GM18517 (cell line): ENCODE measurements at regions not wholly inside any gene's neighbourhood (a gene's known extent, or its start where the extent isn't known, plus 50 kb on each side); places are given as distances from the start of the nearest gene placed in this dataset.

ENCODE experiments used
- ATAC-seq: cut with Tn5 transposase; IDR thresholded peaks from one replicate; pipeline ENCODE4 v1.9.1; 2021; ENCODE audit warnings: mild to moderate bottlenecking, moderate library complexity; ENCODE audit not compliant: unreplicated experiment

- ATAC-seq, result no peak
These were observed 119.1 kb upstream of the EGLN3 start for GRCh38 chr14:34069854-34070582.

GRCh38 chr14:34067587-34067986, 116.7 kb upstream of the EGLN3 start:
- no peak for ATAC-seq

GRCh38 chr14:34065690-34066391, 115.0 kb upstream of the EGLN3 start:
- no peak for ATAC-seq

- ATAC-seq, result no peak
These were observed 114.4 kb upstream of the EGLN3 start for GRCh38 chr14:34065236-34065635.

- no peak for ATAC-seq
These were observed 113.5 kb upstream of the EGLN3 start for GRCh38 chr14:34064349-34064748.

GRCh38 chr14:34063470-34064164, 112.7 kb upstream of the EGLN3 start:
- no peak for ATAC-seq

- no peak for ATAC-seq
These were observed 112.2 kb upstream of the EGLN3 start for GRCh38 chr14:34063042-34063441.

GRCh38 chr14:34062353-34062973, 111.6 kb upstream of the EGLN3 start:
- ATAC-seq, result no peak

GRCh38 chr14:34060651-34060999, 109.8 kb upstream of the EGLN3 start:
- ATAC-seq, result no peak

- peak; percentile 86 for ATAC-seq
These were observed 109.2 kb upstream of the EGLN3 start for GRCh38 chr14:34059925-34060650.

- ATAC-seq, result no peak
These were observed 108.4 kb upstream of the EGLN3 start for GRCh38 chr14:34059037-34059924.

- no peak for ATAC-seq
These were observed 107.6 kb upstream of the EGLN3 start for GRCh38 chr14:34058510-34058909.

GRCh38 chr14:34056046-34056445, 105.2 kb upstream of the EGLN3 start:
- ATAC-seq, result no peak

- no peak for ATAC-seq
These were observed 104.5 kb upstream of the EGLN3 start for GRCh38 chr14:34055157-34055950.

- ATAC-seq, result no peak
These were observed 102.8 kb upstream of the EGLN3 start for GRCh38 chr14:34053666-34054065.

GRCh38 chr14:34052658-34053014, 101.8 kb upstream of the EGLN3 start:
- ATAC-seq, result no peak

GRCh38 chr14:34051966-34052657, 101.2 kb upstream of the EGLN3 start:
- peak; percentile 65 for ATAC-seq

GRCh38 chr14:34050606-34051005, 99.7 kb upstream of the EGLN3 start:
- ATAC-seq, result no peak

- no peak for ATAC-seq
These were observed 98.9 kb upstream of the EGLN3 start for GRCh38 chr14:34049790-34050189.
